ENCODE measurements at regions not wholly inside any gene's neighbourhood (a gene's known extent, or its start where the extent isn't known, plus 50 kb on each side); places are given as distances from the start of the nearest gene placed in this dataset.
A peak's percentile ranks its signal among the peaks of the same experiment; 100 is the strongest.

DNA sequence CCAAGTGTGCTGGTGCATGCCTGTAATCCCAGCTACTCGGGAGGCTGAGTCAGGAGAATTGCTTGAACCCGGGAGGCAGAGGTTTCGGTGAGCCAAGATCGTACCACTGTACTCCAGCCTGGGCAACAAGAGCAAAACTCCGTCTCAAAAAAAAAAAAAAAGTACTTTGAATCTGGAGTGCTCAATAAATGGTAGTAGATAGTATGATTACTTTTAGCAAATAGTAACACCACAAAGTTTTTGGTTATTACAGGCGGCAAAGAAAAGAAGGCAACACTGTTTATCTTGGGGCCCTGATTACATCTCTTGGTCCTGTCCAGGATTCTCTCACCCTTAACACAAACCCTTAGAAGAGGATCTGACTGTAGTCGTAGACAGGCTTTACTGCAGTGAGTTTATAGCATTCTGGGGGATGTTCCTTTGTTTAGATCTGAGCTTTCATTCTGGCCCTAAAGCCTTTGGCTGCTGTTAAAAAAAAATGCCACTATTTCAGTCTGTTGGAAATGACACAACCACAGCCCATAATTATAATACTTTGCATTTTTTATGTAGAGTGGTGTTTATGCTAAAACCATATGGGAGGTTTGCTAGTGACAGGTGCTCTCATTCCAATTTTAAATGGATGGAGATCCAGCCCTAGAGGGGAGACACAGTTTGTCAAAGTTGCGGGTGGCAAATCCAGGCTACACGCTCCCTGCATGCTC lies 79.7 kb upstream of the SLC2A1 start:
- H2AFZ ChIP-seq (replicated peaks; ENCODE audit: low read length, poor library complexity) = no peak overlapping the region
- no peaks in the 10 kb centered on the region for H3K79me1 ChIP-seq (ENCODE audit: low read depth in 1 of 2, low read length in 2 of 2)
- peak overlapping the region; percentile 59 for H3K23ac ChIP-seq (ENCODE audit: low read depth, low read length)
- H3K4ac ChIP-seq (ENCODE audit: low read depth, low read length) = no peak overlapping the region
- peak overlapping the region; percentile 36; the same call in 1 of the 2 replicates for H3K14ac ChIP-seq (replicated peaks; ENCODE audit: low read depth, low read length)
- intact Hi-C loops (cut with micrococcal nuclease) (no loop called here), in situ Hi-C loops (cut with MboI; ENCODE audit: low sequenced_read_pairs) (no loop called here), dilution Hi-C loops (cut with HindIII; ENCODE audit: low sequenced_read_pairs, unreplicated experiment) (no loop called here)
- H2AK5ac ChIP-seq (ENCODE audit: low read depth, low read length) = no peak overlapping the region
- peak overlapping the region; percentile 31; the same call in 1 of the 2 replicates for H3K18ac ChIP-seq (ENCODE audit: low read depth, low read length)
- BruUV-seq (replicated peaks) = no TSS peak
- H2BK15ac ChIP-seq (ENCODE audit: low read depth, low read length) = no peak overlapping the region
- no peak for DNase-seq
- H2BK5ac ChIP-seq (ENCODE audit: low read depth, low read length, poor library complexity, severe bottlenecking) = no peak overlapping the region
- H3K4me2 ChIP-seq (ENCODE audit: low read depth, low read length) = no peak overlapping the region; the same call in 1 of the 2 replicates
- H3K36me3 ChIP-seq (ENCODE audit: control insufficient read depth, insufficient read depth, low read length) = no peaks in the 10 kb centered on the region
- no peak overlapping the region for H2AK9ac ChIP-seq (replicated peaks; ENCODE audit: low read depth, low read length, poor library complexity)
- H4K91ac ChIP-seq (ENCODE audit: insufficient read depth, low read depth, low read length) = no peak overlapping the region
- no peak overlapping the region for H2BK20ac ChIP-seq (ENCODE audit: low read depth, low read length)
- no peak overlapping the region for H4K8ac ChIP-seq (ENCODE audit: low read depth in 2 of 2, low read length in 2 of 2)
- CTCF ChIA-PET = interaction anchor here (0.5 kb wide), 1 partner anchor 375 kb away, joined by 6 read pairs; no protein-coding TSS in a partner anchor
- no peak overlapping the region for H3K56ac ChIP-seq (ENCODE audit: extremely low read depth, insufficient read depth, low read length)
- H3K9me1 ChIP-seq (ENCODE audit: insufficient read depth, low read length) = peaks cover 6% of the 10 kb centered on the region; the same call in 1 of the 2 replicates
- no peak overlapping the region for H3K9ac ChIP-seq (ENCODE audit: low read depth, low read length)
- no peak overlapping the region for H4K5ac ChIP-seq (ENCODE audit: low read depth, low read length)
- H2BK120ac ChIP-seq (ENCODE audit: low read depth, low read length) = no peak overlapping the region
- H3K27ac ChIP-seq (ENCODE audit: insufficient read depth, low read length) = no peak overlapping the region
- no peaks in the 10 kb centered on the region for H3K27me3 ChIP-seq (ENCODE audit: control insufficient read depth, insufficient read depth, low read length)
- 77% methylated on average over 4 of the region's 9 CpGs; no CpG with 5 or more reads in 1 of the 2 experiments for WGBS, 2 experiments (ENCODE audit: extremely low coverage in 2 of 2, insufficient read length in 1 of 2)
- peaks cover 1% of the 10 kb centered on the region; the same call in 1 of the 2 replicates for H3K4me1 ChIP-seq (ENCODE audit: control insufficient read depth, insufficient read depth, low read length)
- POLR2A ChIA-PET (ENCODE audit: unreplicated experiment) = no interaction called here
- H4K20me1 ChIP-seq (ENCODE audit: insufficient read depth, low read length) = no peaks in the 10 kb centered on the region
- H3K4me3 ChIP-seq (ENCODE audit: insufficient read depth, low read depth, low read length) = no peak overlapping the region
- peak; percentile 69 for ATAC-seq (ENCODE audit: low read depth)
- no peaks in the 10 kb centered on the region for H3K9me3 ChIP-seq (ENCODE audit: control insufficient read depth, insufficient read depth, low read length)
- TF ChIP-seq, protein P1, sequence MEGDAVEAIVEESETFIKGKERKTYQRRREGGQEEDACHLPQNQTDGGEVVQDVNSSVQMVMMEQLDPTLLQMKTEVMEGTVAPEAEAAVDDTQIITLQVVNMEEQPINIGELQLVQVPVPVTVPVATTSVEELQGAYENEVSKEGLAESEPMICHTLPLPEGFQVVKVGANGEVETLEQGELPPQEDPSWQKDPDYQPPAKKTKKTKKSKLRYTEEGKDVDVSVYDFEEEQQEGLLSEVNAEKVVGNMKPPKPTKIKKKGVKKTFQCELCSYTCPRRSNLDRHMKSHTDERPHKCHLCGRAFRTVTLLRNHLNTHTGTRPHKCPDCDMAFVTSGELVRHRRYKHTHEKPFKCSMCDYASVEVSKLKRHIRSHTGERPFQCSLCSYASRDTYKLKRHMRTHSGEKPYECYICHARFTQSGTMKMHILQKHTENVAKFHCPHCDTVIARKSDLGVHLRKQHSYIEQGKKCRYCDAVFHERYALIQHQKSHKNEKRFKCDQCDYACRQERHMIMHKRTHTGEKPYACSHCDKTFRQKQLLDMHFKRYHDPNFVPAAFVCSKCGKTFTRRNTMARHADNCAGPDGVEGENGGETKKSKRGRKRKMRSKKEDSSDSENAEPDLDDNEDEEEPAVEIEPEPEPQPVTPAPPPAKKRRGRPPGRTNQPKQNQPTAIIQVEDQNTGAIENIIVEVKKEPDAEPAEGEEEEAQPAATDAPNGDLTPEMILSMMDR (conservative IDR thresholded peaks at IDR 0.05; ENCODE audit: low read depth, low read length) = no peak
- TF ChIP-seq RAD21 (IDR thresholded peaks at IDR 0.05; ENCODE audit: low read length) = no peak
